Activated naive CD4-positive, alpha-beta T cell treated with anti-CD3 and anti-CD28 coated beads, Interleukin-2, amount 10 ng/mL, durations not matched to agents 7 days and 5 days (primary cell): ENCODE measurements at regions not wholly inside any gene's neighbourhood (a gene's known extent, or its start where the extent isn't known, plus 50 kb on each side); places are given as distances from the start of the nearest gene placed in this dataset.

Experiments used
- CTCF ChIA-PET: fragments of 350-600 bp; sonication (Branson Sonifier 250); formaldehyde crosslinking; loops from one replicate; lab custom pipeline; 2021; ENCODE audit warnings: antibody characterized with exemption; lab: Charles Lee
- DNase-seq: peaks from one replicate; pipeline ENCODE4 v3.0.0-alpha.2; 2020
- H3K27ac Mint-ChIP-seq: one replicate; pipeline ENCODE4 v1.8.0; 2021; ENCODE audit warnings: mild to moderate bottlenecking, moderate library complexity, mixed read lengths
- H3K27me3 Mint-ChIP-seq: one replicate; pipeline ENCODE4 v1.8.0; 2021; ENCODE audit warnings: mild to moderate bottlenecking, mixed read lengths
- H3K36me3 Mint-ChIP-seq: one replicate; pipeline ENCODE4 v1.8.0; 2021; ENCODE audit warnings: mixed read lengths
- H3K4me1 Mint-ChIP-seq: one replicate; pipeline ENCODE4 v1.8.0; 2021; ENCODE audit warnings: mixed read lengths
- H3K4me3 Mint-ChIP-seq: one replicate; pipeline ENCODE4 v1.8.0; 2021; ENCODE audit warnings: mild to moderate bottlenecking, moderate library complexity, mixed read lengths
- H3K9me3 Mint-ChIP-seq: one replicate; pipeline ENCODE4 v1.8.0; 2021; ENCODE audit warnings: mixed read lengths

DNA sequence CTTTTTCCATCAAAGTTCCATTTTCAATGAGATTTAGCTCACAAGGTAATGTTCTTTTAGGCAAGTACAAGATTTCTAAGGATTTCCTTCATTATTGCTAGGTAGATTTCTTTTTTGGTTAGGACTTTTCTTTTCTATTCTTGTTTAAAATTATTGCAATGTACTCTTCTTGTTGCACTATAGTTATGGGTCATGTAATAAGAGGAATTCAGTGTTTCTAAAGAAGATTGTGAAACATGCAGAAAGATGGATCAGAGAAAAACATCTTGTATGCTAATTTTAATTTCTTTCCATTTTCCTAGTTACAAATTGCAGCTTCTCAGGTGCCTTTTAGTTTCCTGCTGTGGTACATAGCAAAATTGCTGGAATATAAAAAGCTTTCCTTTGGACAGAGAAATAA, 56.1 kb downstream of the BTG1 start:
- Mint-ChIP-seq H3K36me3 (peaks cover 3% of the 10 kb centered on the region), H3K4me3 (no peak overlapping the region), H3K9me3 (no peaks in the 10 kb centered on the region), H3K27ac (no peak overlapping the region), H3K4me1 (peaks cover 12% of the 10 kb centered on the region), H3K27me3 (no peaks in the 10 kb centered on the region)
- CTCF ChIA-PET: interaction anchor here (1.2 kb wide), 1 partner anchor 560 kb away, joined by 4 read pairs; no protein-coding TSS in a partner anchor
- DNase-seq: no peak

DNA sequence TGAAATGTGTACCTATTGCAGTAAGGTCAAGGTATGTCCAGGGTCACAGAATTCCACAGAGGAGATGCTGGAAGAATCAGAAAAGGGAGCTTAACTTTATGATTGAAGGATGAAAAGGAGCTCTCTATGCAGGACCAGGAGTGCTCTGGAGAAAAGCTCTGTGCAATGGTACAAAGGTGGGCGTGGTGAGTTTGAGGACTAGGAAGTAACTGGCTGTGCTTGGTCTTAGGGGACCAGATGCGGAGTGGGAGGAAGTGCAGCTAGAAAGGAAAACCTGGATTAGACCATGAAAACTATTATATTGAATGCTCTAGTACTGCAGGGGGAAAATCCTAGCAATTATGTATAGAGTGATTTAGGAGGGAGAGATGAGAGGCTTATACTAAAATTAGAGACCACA, 56.8 kb downstream of the BTG1 start:
- no peak for DNase-seq
- CTCF ChIA-PET: no interaction called here
- H3K27me3 Mint-ChIP-seq: no peaks in the 10 kb centered on the region
- no peak overlapping the region for H3K4me3 Mint-ChIP-seq
- peaks cover 9% of the 10 kb centered on the region for H3K4me1 Mint-ChIP-seq
- no peaks in the 10 kb centered on the region for H3K9me3 Mint-ChIP-seq
- H3K27ac Mint-ChIP-seq: no peak overlapping the region
- H3K36me3 Mint-ChIP-seq: peaks cover 3% of the 10 kb centered on the region

DNA sequence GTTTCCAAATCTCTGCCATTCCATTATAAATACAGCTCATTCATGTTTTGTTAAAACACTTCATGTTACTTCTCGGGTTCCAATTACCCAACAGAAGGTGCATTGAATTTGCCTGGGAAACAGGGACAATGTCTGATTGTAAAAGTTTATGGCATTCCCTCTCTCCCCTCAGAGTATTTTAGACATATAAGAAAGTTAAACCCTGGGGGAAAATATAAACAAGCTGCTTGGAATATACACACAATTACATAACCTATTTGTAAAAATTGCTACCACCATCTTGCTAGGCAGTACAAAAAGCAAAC, 60.0 kb downstream of the BTG1 start:
- H3K4me3 Mint-ChIP-seq: no peak overlapping the region
- H3K9me3 Mint-ChIP-seq: no peaks in the 10 kb centered on the region
- DNase-seq: no peak
- H3K27me3 Mint-ChIP-seq: no peaks in the 10 kb centered on the region
- peaks cover 3% of the 10 kb centered on the region for H3K36me3 Mint-ChIP-seq
- CTCF ChIA-PET: interaction anchor here (0.6 kb wide), 2 partner anchors 59 to 157 kb away, joined by 3 read pairs; no protein-coding TSS in a partner anchor
- H3K4me1 Mint-ChIP-seq: peaks cover 19% of the 10 kb centered on the region
- H3K27ac Mint-ChIP-seq: no peak overlapping the region

DNA sequence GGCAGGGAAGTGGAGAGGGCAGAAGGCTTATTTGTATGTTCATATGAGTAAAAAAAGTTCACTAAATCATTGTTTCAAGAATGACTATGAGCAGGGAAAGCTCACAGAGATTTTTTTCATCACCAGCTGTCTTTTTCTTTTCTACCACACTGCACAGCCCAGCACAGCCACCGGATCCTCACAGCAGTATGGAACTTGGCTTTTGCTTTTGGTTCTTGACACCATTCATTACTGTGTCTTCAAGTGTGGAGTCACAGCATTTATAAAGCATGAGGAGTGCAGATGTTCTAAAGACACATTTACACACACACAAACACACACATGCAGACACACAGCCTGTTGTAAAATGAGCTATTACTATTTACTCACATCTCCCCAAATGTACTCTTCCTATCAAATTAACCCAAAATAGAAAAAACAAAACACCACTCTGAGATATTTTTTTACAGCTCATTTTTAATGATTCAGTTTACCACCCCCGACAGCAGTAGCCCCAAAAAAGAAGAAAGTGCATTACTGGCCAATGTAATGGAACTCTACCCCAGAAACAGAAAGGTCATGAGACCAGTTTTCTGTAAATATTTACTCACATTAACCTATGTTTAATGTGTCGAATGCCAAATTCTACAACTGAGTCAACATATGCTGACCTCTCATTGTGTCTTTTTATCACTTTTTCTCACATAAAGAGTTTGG, 60.5 kb downstream of the BTG1 start:
- no peak overlapping the region for H3K27ac Mint-ChIP-seq
- no peak overlapping the region for H3K4me3 Mint-ChIP-seq
- no peak for DNase-seq
- CTCF ChIA-PET: interaction anchor here (0.6 kb wide), 2 partner anchors 59 to 156 kb away, joined by 3 read pairs; no protein-coding TSS in a partner anchor
- no peaks in the 10 kb centered on the region for H3K27me3 Mint-ChIP-seq
- H3K36me3 Mint-ChIP-seq: peaks cover 3% of the 10 kb centered on the region
- H3K9me3 Mint-ChIP-seq: no peaks in the 10 kb centered on the region
- peaks cover 24% of the 10 kb centered on the region for H3K4me1 Mint-ChIP-seq

DNA sequence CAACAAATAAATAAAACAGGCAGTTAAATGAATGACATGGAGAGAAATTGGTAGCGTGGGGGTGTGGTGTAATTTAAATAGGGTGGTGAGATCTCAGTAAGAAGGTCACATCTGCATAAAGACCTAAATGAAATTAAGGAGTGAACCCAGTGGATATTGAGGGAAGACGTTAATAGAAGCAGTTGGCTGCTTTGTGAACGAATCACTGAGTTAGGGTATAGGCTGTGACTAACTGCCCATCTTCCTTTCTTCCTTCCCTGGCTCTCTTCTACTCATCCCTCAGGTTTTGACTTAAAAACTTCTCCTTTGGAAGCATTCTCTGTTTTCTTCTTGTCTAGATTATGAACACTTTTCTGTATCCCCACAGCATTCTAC, 64.7 kb downstream of the BTG1 start:
- CTCF ChIA-PET: no interaction called here
- Mint-ChIP-seq H3K4me3 (no peak overlapping the region), H3K4me1 (peaks cover 55% of the 10 kb centered on the region)

DNA sequence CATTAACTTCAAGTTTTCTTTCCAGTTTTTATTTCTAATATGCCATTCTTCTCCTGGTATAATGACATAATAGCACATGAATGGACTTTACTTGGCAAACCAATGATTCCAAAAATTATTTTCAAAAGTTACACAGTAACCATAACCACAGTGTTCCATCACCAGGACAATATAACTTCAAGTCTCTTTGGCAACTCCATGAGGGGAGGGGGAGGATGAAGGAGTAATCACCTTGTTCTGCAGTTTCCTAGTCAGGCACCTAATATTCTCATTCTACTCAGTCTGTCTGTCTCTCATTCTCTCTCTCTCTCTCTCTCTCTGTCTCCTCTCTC, 66.6 kb downstream of the BTG1 start:
- no peak overlapping the region for H3K4me3 Mint-ChIP-seq
- H3K4me1 Mint-ChIP-seq: peaks cover 54% of the 10 kb centered on the region
- H3K36me3 Mint-ChIP-seq: peaks cover 4% of the 10 kb centered on the region
- CTCF ChIA-PET: no interaction called here
- DNase-seq: no peak
- no peaks in the 10 kb centered on the region for H3K27me3 Mint-ChIP-seq
- peaks cover 4% of the 10 kb centered on the region for H3K9me3 Mint-ChIP-seq
- no peak overlapping the region for H3K27ac Mint-ChIP-seq

More for the DNA sequence above, 64.7 kb downstream of the BTG1 start:
- Mint-ChIP-seq H3K27me3 (no peaks in the 10 kb centered on the region), H3K27ac (peak overlapping the region; percentile 72), H3K9me3 (peaks cover 4% of the 10 kb centered on the region), H3K36me3 (peaks cover 7% of the 10 kb centered on the region)
- no peak for DNase-seq

DNA sequence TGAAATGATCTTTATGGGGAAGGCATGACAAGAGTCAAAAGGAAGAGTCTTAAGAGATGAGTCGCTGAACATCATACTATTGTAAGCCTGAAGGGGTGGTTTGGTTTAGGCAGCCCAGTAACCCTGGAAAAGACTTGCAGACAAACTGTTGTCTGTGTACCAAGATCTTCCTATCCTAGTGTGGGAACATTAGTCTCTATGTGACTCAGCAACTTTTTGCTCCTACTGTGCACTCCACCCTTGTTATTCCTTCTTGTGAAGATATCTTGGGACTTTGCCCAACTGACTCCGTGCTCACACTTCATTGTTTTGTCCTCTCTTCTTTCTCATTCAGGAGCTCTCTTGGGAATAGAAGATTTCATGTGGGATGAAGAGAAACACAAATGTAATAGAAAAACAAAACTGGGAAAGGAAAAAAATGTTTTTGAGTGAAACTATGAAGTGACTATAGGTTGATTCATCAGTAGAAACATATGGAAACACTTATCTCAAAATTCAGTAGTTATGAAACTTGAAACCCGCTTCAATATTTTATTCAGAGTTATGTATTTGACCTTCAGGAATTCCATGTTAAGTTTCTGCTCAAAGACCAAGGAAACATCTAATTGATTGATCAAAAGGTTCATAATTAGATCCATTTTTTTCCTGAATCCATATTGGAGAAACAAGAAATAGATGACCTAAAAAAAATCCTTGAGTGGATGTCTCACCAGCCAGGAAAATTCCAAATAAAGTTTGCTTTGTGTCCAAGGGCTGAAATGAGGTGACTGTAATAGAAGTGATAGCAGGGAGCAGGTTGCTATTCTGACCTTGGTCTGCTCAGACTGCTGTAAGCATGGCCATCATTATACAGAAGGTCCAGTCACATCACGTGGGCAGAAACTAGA, 67.2 kb downstream of the BTG1 start:
- DNase-seq: no peak
- Mint-ChIP-seq H3K4me1 (peaks cover 54% of the 10 kb centered on the region), H3K36me3 (peaks cover 4% of the 10 kb centered on the region), H3K27ac (no peak overlapping the region), H3K27me3 (no peaks in the 10 kb centered on the region), H3K4me3 (no peak overlapping the region), H3K9me3 (peaks cover 4% of the 10 kb centered on the region)
- CTCF ChIA-PET: no interaction called here

DNA sequence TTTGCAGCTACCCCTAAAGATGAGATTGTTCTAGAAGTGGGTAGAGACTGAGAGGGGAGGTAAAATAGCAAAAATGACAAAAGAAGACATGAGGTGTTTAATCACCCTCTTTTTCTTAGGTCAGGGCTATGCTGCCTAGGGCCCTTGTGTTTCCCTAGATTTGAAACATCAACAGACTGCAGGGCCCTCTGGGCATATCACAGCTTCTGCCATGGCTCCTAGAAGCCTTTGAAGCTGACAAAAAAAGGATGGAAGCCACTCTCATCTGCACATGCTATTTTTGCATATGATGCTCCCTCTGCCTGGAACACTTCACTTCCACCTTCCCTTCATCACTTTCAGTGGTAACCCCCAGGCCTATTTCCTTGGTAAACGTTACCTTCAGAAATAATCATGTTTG, 68.1 kb downstream of the BTG1 start:
- Mint-ChIP-seq H3K36me3 (peaks cover 4% of the 10 kb centered on the region), H3K9me3 (peaks cover 8% of the 10 kb centered on the region), H3K4me1 (peaks cover 54% of the 10 kb centered on the region), H3K4me3 (no peak overlapping the region), H3K27ac (no peak overlapping the region), H3K27me3 (no peaks in the 10 kb centered on the region)
- no peak for DNase-seq
- CTCF ChIA-PET: no interaction called here

DNA sequence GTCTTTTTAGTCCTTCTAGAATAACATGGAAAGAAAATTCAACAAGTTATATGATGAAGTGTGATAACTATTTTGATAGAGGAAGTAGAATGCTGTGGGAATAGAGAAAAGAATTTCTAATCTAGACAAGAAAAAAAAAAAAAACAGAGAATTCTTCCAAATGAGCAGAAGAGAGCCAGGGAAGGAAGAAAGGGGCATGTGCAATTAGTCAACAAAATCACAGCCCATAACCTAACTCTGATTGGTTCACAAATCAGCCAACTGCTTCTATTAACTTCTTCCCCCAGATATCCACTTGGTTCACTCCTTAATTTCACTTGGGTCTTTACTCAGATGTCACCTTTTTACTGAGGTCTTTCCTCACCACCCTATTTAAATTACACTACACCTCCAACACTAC, 69.5 kb downstream of the BTG1 start:
- CTCF ChIA-PET: no interaction called here
- DNase-seq: no peak
- Mint-ChIP-seq H3K9me3 (peaks cover 13% of the 10 kb centered on the region), H3K4me1 (peaks cover 49% of the 10 kb centered on the region), H3K27ac (no peak overlapping the region), H3K27me3 (no peaks in the 10 kb centered on the region), H3K4me3 (no peak overlapping the region), H3K36me3 (peaks cover 4% of the 10 kb centered on the region)

DNA sequence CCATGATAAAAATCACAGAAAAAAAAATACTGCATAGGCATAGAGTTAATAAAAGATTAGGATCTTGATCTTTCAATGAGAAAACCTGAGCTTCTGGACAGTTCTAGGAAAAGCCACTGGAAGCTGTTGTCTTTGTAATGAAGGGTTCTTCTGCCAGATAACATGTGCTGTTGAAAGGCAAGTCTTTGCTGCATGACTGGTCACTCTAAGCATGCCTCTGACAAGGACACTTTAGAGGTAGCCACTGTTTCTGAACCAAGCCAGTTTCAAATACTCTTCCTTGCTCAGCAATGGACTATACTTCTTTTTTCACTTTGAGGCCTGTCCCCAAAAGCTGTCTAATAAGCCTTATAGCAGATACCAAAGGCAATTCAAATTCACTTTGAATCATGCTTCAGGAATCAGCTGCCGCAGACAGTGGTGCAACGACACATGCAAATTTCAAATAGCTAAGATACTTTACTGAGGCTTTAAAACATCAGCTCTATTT, 70.2 kb downstream of the BTG1 start:
- CTCF ChIA-PET: interaction anchor here (0.6 to 0.7 kb wide), 2 partner anchors 66 to 164 kb away, joined by 3 read pairs; no protein-coding TSS in a partner anchor
- Mint-ChIP-seq H3K9me3 (peaks cover 13% of the 10 kb centered on the region), H3K4me3 (no peak overlapping the region), H3K36me3 (peaks cover 4% of the 10 kb centered on the region), H3K27ac (no peak overlapping the region), H3K27me3 (no peaks in the 10 kb centered on the region), H3K4me1 (peaks cover 42% of the 10 kb centered on the region)
- DNase-seq: no peak

DNA sequence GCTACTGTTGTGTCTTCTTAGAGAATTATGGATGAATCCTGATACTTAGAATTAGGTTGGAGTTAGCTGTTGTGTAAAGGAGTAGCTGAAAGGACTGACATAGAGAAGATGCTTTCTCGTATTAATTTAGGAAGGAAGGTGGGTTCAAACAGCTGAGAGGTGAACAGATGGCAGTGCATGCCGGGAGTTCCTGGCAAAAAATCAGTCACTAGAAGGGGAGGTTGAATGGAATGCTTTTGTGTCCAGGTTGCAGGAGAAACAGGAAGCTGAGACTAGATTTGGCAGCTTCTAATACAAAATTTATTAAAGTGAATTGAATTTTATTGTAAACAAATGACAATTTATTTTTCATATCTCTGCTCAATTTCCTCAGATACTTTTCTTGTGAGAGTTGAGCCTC, 70.8 kb downstream of the BTG1 start:
- Mint-ChIP-seq H3K9me3 (peaks cover 13% of the 10 kb centered on the region), H3K27me3 (no peaks in the 10 kb centered on the region), H3K27ac (no peak overlapping the region), H3K36me3 (peaks cover 4% of the 10 kb centered on the region), H3K4me3 (no peak overlapping the region), H3K4me1 (peaks cover 37% of the 10 kb centered on the region)
- no peak for DNase-seq
- CTCF ChIA-PET: interaction anchor here (0.6 to 0.7 kb wide), 2 partner anchors 65 to 164 kb away, joined by 3 read pairs; no protein-coding TSS in a partner anchor

DNA sequence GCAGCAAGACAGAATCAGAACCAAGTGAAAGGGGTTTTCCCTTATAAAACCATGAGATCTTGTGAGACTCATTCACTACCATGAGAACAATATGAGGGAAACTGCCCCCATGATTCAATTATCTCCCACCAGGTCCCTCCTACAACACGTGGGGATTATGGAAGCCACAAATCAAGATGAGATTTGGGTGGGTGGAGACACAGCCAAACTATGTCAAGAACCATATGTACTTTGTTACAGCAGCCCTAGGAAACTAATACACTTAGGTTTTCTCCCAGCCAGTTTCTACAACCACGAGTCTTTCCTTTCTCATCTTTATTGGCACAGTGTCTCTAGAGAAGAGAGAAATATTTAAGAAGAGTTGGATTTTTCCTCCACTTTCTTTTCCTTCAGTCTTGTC, 72.6 kb downstream of the BTG1 start:
- Mint-ChIP-seq H3K4me1 (peaks cover 20% of the 10 kb centered on the region), H3K36me3 (peaks cover 4% of the 10 kb centered on the region), H3K27me3 (no peaks in the 10 kb centered on the region), H3K4me3 (no peak overlapping the region), H3K27ac (no peak overlapping the region), H3K9me3 (peaks cover 13% of the 10 kb centered on the region)
- CTCF ChIA-PET: no interaction called here
- DNase-seq: no peak

DNA sequence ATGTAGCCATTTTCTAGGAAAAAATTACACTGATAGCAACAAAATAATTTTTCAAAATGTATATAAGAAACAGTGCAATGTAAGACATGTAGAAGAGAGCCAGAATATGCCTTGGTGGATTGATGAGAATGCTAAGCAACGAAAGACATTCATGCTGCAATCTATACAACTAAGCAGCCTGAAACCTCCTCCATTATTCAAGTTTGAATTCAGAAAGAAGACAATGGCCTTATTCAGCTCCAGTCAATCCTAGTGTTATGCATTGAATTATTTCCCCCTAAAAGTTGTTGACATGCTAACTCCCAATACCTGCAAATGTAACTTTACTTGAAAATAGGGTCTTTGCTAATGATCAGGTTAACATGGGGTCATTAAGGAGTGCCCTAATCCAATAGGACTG, 73.5 kb downstream of the BTG1 start:
- Mint-ChIP-seq H3K4me1 (peaks cover 13% of the 10 kb centered on the region), H3K4me3 (no peak overlapping the region), H3K9me3 (peaks cover 9% of the 10 kb centered on the region), H3K27me3 (no peaks in the 10 kb centered on the region), H3K36me3 (no peaks in the 10 kb centered on the region), H3K27ac (no peak overlapping the region)
- CTCF ChIA-PET: no interaction called here
- DNase-seq: no peak

DNA sequence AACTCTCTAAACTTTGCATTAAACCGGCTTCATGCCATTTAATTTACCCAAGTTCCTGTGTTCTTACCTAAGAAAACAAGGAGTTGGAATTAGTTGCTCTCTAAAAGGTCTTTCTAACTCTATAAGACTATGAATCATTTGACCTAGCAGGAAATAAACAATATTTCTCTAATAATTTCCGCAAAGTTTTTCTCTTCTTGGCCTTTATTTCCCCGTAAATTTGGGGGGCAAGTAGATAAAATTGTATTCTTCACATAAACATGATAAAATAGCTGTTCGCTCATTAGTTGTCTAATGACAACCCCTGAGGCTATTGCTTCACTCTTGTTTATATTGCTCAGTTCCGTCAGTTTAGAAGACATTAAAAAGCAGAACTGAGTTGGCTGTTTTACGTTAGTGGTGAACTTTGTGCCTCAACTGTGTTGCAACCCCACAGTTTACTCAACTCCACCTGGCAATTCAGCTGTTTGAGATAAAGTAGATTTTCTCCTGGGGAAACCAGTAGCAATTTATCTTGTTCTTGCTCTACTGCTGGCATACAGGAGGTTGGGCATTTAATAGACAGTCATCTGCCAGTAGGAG, 74.7 kb downstream of the BTG1 start:
- DNase-seq: no peak
- Mint-ChIP-seq H3K9me3 (peaks cover 9% of the 10 kb centered on the region), H3K36me3 (no peaks in the 10 kb centered on the region), H3K4me1 (peaks cover 8% of the 10 kb centered on the region), H3K27me3 (no peaks in the 10 kb centered on the region), H3K4me3 (no peak overlapping the region), H3K27ac (no peak overlapping the region)
- CTCF ChIA-PET: no interaction called here
